K562 (cell line): ENCODE measurements at regions not wholly inside any gene's neighbourhood (a gene's known extent, or its start where the extent isn't known, plus 50 kb on each side); places are given as distances from the start of the nearest gene placed in this dataset.

Experiments
- ATAC-seq: fragments of 200-7000 bp; cut with Tn5 transposase; 3 replicates; pipeline ENCODE4 v1.9.1; 2020; ENCODE audit warnings: moderate library complexity
- BruUV-seq: library from RNA; stranded (reverse); fragments of 400-500 nt; replicated peaks from 2 replicates; lab custom pipeline; 2021; lab: Mats Ljungman, UMichigan
- CTCF ChIA-PET: fragments of 300-600 bp; formaldehyde crosslinking; extraction: SDS; loops from one replicate; lab custom pipeline; 2021; ENCODE audit warnings: low intra/inter-chr PET ratio; lab: Yijun Ruan, JAX
- POLR2A ChIA-PET: fragments of 300-600, 350-650 bp; sonication (Branson Sonifier 250); formaldehyde crosslinking; extraction: SDS; loops from one replicate; lab custom pipeline; 2021; ENCODE audit warnings: antibody characterized with exemption, inconsistent platforms; lab: Yijun Ruan, JAX
- DNase-seq, 4 experiments: peaks; one replicate each; pipeline versions ENCODE4 v3.0.0 to v3.0.0-alpha.2; 2011 to 2018; ENCODE audit warnings: low spot score in 3 of 4, mixed read lengths in 3 of 4; ENCODE audit errors: extremely low read depth in 1 of 4
- FAIRE-seq: peaks from 2 replicates; lab custom pipeline; 2011; peaks lifted over from hg19 to GRCh38; lab: Jason Lieb, UNC
- H2AFZ ChIP-seq: 2 replicates; pipeline ENCODE4 v1.6.0; 2011; ENCODE audit warnings: low read depth, low read length, control low read depth, inconsistent platforms
- H3K27ac ChIP-seq: fragments of 200-600 bp; 3 replicates; pipeline ENCODE4 v1.8.0; 2011; ENCODE audit warnings: low read depth, mild to moderate bottlenecking, control low read depth, inconsistent platforms, low read length, moderate library complexity, mixed read lengths; ENCODE audit errors: extremely low read depth
- H3K27me3 ChIP-seq, 2 experiments: fragments of 300-600 bp in 1 of 2; 2 replicates in 1 of 2; 3 replicates in 1 of 2; pipeline versions ENCODE4 v1.6.0 to v1.8.0; 2011; ENCODE audit warnings: inconsistent platforms in 2 of 2, low read length in 2 of 2, mild to moderate bottlenecking in 1 of 2, mixed read lengths in 1 of 2, moderate library complexity in 1 of 2; ENCODE audit not compliant: control insufficient read depth in 2 of 2, insufficient read depth in 2 of 2
- H3K36me3 ChIP-seq: fragments of 300-600 bp; 3 replicates; pipeline ENCODE4 v1.8.0; 2011; ENCODE audit warnings: mild to moderate bottlenecking, low read length, inconsistent platforms; ENCODE audit not compliant: control insufficient read depth, insufficient read depth
- H3K4me1 ChIP-seq, 2 experiments: fragments of 200-600 bp in 1 of 2; replicated peaks in 1 of 2; 2 replicates in 1 of 2; 3 replicates in 1 of 2; pipeline versions ENCODE4 v1.5.1 to v1.8.0; 2011; ENCODE audit warnings: inconsistent platforms in 2 of 2, low read length in 2 of 2, mild to moderate bottlenecking in 1 of 2, mixed read lengths in 1 of 2, moderate library complexity in 1 of 2; ENCODE audit not compliant: control insufficient read depth in 2 of 2, insufficient read depth in 2 of 2
- H3K4me2 ChIP-seq: 2 replicates; pipeline ENCODE4 v1.6.1; 2011; ENCODE audit warnings: low read length, control low read depth, inconsistent platforms, mixed read lengths; ENCODE audit not compliant: insufficient read depth
- H3K4me3 ChIP-seq: fragments of 200-600 bp; sonication (generic), shearing (Covaris generic); 2 replicates; pipeline ENCODE4 v1.5.1; 2016; ENCODE audit warnings: control low read depth, inconsistent platforms
- H3K79me2 ChIP-seq: fragments of 200-600 bp; 3 replicates; pipeline ENCODE4 v1.8.0; 2011; ENCODE audit warnings: low read length, inconsistent platforms; ENCODE audit not compliant: control insufficient read depth, insufficient read depth
- H3K9ac ChIP-seq, 2 experiments: 2 replicates each; pipeline versions ENCODE4 v1.6.0 to v1.6.1; 2011; ENCODE audit warnings: low read depth in 2 of 2, low read length in 2 of 2, control low read depth in 1 of 2, inconsistent platforms in 1 of 2, mild to moderate bottlenecking in 1 of 2, mixed read lengths in 1 of 2; ENCODE audit not compliant: insufficient read depth in 1 of 2
- H3K9me1 ChIP-seq: one replicate; pipeline ENCODE4 v1.6.0; 2011; ENCODE audit warnings: inconsistent platforms, mild to moderate bottlenecking, low read length, moderate library complexity; ENCODE audit not compliant: control insufficient read depth, insufficient read depth
- H3K9me3 ChIP-seq: replicated peaks from 2 replicates; pipeline ENCODE4 v1.5.1; 2011; ENCODE audit warnings: low read depth, low read length, inconsistent platforms; ENCODE audit not compliant: control insufficient read depth, insufficient read depth
- H4K20me1 ChIP-seq: replicated peaks from 2 replicates; pipeline ENCODE4 v1.6.1; 2011; ENCODE audit warnings: low read length, inconsistent platforms, mixed read lengths; ENCODE audit not compliant: control insufficient read depth, insufficient read depth
- CUX1 ChIP-seq: fragments of 200-800 bp; sonication (Bioruptor generic); IDR thresholded peaks from 2 replicates; pipeline ENCODE4 v1.6.1; 2016; ENCODE audit warnings: missing genetic modification characterization, missing compliant biosample characterization
- WGBS: fragments of 100-300 bp; shearing (Covaris generic); methylation state at CpG from one replicate; pipeline ENCODE4 v1.1.6; 2016; ENCODE audit warnings: low coverage, mixed read lengths; ENCODE audit not compliant: insufficient coverage; ENCODE audit errors: missing lambda C conversion rate; 5-methylcytosine and 5-hydroxymethylcytosine counted together
- in situ Hi-C: fragments of 300-500 bp; cut with MboI; formaldehyde crosslinking; loops from 4 replicates; pipeline ENCODE4 v1.15.0; 2018; ENCODE audit warnings: inconsistent platforms, mixed read lengths
- intact Hi-C: fragments of 100-400 bp; cut with micrococcal nuclease; formaldehyde crosslinking; loops from 2 replicates; pipeline ENCODE4 v1.14.2; 2022

- Histone ChIP-seq H3K9ac (no peak overlapping the region), H3K4me2 (no peak overlapping the region), H3K27ac (no peak overlapping the region), H4K20me1 (no peaks in the 10 kb centered on the region), H3K79me2 (no peaks in the 10 kb centered on the region), H3K36me3 (no peaks in the 10 kb centered on the region), H2AFZ (no peak overlapping the region), H3K4me1 (no peaks in the 10 kb centered on the region), H3K9me1 (no peaks in the 10 kb centered on the region), H3K9me3 (no peaks in the 10 kb centered on the region), H3K4me3 (no peak overlapping the region), H3K27me3 (no peaks in the 10 kb centered on the region)
- CTCF ChIA-PET: no interaction called here
- intact Hi-C loops: no loop called here
- no peak for TF ChIP-seq CUX1
- WGBS: 0% methylated on average over 3 of the region's 3 CpGs
- no TSS peak for BruUV-seq
- DNase-seq (no peak), FAIRE-seq (no peak), ATAC-seq (no peak)
- POLR2A ChIA-PET: no interaction called here
- in situ Hi-C loops: no loop called here
Measured at GRCh38 chr5:144003636-144004035, 166.8 kb downstream of the YIPF5 start.
